ENCODE measurements at regions not wholly inside any gene's neighbourhood (a gene's known extent, or its start where the extent isn't known, plus 50 kb on each side); places are given as distances from the start of the nearest gene placed in this dataset.

- DNase-seq (ENCODE audit: low read depth in 2 of 2), result no peak
These were observed 357.5 kb upstream of the TMCO5A start for GRCh38 chr15:37576952-37577351.

- no peak for DNase-seq (ENCODE audit: low read depth in 2 of 2)
These were observed 352.4 kb upstream of the TMCO5A start for GRCh38 chr15:37581866-37582532.

GRCh38 chr15:37582852-37583251 is 351.6 kb upstream of the TMCO5A start:
- DNase-seq (ENCODE audit: low read depth in 2 of 2), result no peak

- DNase-seq (ENCODE audit: low read depth in 2 of 2), result peak; percentile 58 to 60
These were observed 348.3 kb upstream of the TMCO5A start for GRCh38 chr15:37586011-37586583.

GRCh38 chr15:37586976-37587375 is 347.5 kb upstream of the TMCO5A start:
- DNase-seq (ENCODE audit: low read depth in 2 of 2), result peak in 1 of 2 experiments; percentile 29

GRCh38 chr15:37594417-37594816 is 340.0 kb upstream of the TMCO5A start:
- no peak for DNase-seq (ENCODE audit: low read depth in 2 of 2)

- DNase-seq (ENCODE audit: low read depth in 2 of 2), result no peak
These were observed 338.9 kb upstream of the TMCO5A start for GRCh38 chr15:37595426-37595970.

GRCh38 chr15:37599156-37599555 is 335.3 kb upstream of the TMCO5A start:
- no peak for DNase-seq (ENCODE audit: low read depth in 2 of 2)

- peak; percentile 48 to 57 for DNase-seq (ENCODE audit: low read depth in 2 of 2)
These were observed 318.2 kb upstream of the TMCO5A start for GRCh38 chr15:37616215-37616614.

- DNase-seq (ENCODE audit: low read depth in 2 of 2), result peak; percentile 23 to 30
These were observed 316.1 kb upstream of the TMCO5A start for GRCh38 chr15:37618353-37618752.

- DNase-seq (ENCODE audit: low read depth in 2 of 2), result peak in 1 of 2 experiments; percentile 9
These were observed 314.9 kb upstream of the TMCO5A start for GRCh38 chr15:37619358-37620042.

- peak; percentile 37 to 50 for DNase-seq (ENCODE audit: low read depth in 2 of 2)
These were observed 308.9 kb upstream of the TMCO5A start for GRCh38 chr15:37625576-37625975.

- DNase-seq (ENCODE audit: low read depth in 2 of 2), result no peak
These were observed 305.9 kb upstream of the TMCO5A start for GRCh38 chr15:37628507-37628906.

- no peak for DNase-seq (ENCODE audit: low read depth in 2 of 2)
These were observed 297.7 kb upstream of the TMCO5A start for GRCh38 chr15:37636736-37637135.

- no peak for DNase-seq (ENCODE audit: low read depth in 2 of 2)
These were observed 296.3 kb upstream of the TMCO5A start for GRCh38 chr15:37638116-37638515.

- DNase-seq (ENCODE audit: low read depth in 2 of 2), result no peak
These were observed 295.7 kb upstream of the TMCO5A start for GRCh38 chr15:37638691-37639090.

- no peak for DNase-seq (ENCODE audit: low read depth in 2 of 2)
These were observed 281.6 kb upstream of the TMCO5A start for GRCh38 chr15:37652646-37653417.

- DNase-seq (ENCODE audit: low read depth in 2 of 2), result no peak
These were observed 256.3 kb upstream of the TMCO5A start for GRCh38 chr15:37678124-37678523.

- DNase-seq (ENCODE audit: low read depth in 2 of 2), result no peak
These were observed 254.8 kb upstream of the TMCO5A start for GRCh38 chr15:37679627-37680026.

- DNase-seq (ENCODE audit: low read depth in 2 of 2), result no peak
These were observed 252.1 kb upstream of the TMCO5A start for GRCh38 chr15:37682304-37682703.

GRCh38 chr15:37691911-37692310 is 242.5 kb upstream of the TMCO5A start:
- DNase-seq (ENCODE audit: low read depth in 2 of 2), result no peak

- DNase-seq (ENCODE audit: low read depth in 2 of 2), result peak in 1 of 2 experiments; percentile 16
These were observed 240.5 kb upstream of the TMCO5A start for GRCh38 chr15:37693926-37694325.

Data from fibroblast of skin of left quadriceps (primary cell).